ENCODE measurements at regions not wholly inside any gene's neighbourhood (a gene's known extent, or its start where the extent isn't known, plus 50 kb on each side); places are given as distances from the start of the nearest gene placed in this dataset.

DNA sequence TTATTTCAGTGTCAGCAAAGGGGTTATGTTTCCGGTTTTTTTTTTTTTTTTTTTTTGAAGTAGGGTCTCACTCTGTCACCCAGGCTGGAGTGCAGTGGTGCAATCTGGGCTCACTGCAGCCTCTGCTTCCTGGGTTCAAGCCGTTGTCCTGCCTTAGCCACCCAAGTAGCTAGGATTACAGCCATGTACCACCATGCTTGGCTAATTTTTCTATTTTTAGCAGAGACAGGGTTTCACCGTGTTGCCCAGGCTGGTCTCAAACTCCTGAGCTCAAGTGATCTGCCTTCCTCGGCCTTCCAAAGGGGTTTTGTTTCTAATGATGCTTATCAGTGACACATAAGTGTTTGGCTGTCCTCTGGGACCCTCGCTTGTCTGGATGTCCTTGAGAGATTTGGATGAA is 235.7 kb upstream of the C2CD4B start:
- TF ChIP-seq ZFX (IDR thresholded peaks at IDR 0.05; ENCODE audit: borderline replicate concordance), result no peak
- TF ChIP-seq, protein P1, sequence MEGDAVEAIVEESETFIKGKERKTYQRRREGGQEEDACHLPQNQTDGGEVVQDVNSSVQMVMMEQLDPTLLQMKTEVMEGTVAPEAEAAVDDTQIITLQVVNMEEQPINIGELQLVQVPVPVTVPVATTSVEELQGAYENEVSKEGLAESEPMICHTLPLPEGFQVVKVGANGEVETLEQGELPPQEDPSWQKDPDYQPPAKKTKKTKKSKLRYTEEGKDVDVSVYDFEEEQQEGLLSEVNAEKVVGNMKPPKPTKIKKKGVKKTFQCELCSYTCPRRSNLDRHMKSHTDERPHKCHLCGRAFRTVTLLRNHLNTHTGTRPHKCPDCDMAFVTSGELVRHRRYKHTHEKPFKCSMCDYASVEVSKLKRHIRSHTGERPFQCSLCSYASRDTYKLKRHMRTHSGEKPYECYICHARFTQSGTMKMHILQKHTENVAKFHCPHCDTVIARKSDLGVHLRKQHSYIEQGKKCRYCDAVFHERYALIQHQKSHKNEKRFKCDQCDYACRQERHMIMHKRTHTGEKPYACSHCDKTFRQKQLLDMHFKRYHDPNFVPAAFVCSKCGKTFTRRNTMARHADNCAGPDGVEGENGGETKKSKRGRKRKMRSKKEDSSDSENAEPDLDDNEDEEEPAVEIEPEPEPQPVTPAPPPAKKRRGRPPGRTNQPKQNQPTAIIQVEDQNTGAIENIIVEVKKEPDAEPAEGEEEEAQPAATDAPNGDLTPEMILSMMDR (IDR thresholded peaks at IDR 0.05), result no peak
- no peak overlapping the region for H3K27ac ChIP-seq

DNA sequence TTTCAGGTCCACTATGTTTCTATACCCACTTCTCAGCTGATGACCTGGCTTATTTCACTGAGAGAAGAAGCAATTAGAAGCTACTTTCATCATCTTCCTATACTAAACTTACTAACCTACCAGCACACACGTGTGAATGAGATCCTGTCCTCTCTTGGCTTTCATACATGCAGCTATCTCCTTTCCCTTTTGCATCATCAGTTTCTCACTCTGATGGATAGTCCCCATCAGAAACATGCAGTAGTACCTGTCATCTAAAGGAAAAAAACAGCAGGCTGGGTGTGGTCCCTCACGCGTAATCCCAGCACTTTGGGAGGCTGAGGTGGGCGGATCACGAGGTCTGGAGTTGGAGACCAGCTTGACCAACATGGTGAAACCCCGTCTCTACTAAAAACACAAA is 237.6 kb upstream of the C2CD4B start:
- TF ChIP-seq ZFX (IDR thresholded peaks at IDR 0.05; ENCODE audit: borderline replicate concordance), result no peak
- TF ChIP-seq, protein P1 (IDR thresholded peaks at IDR 0.05), result no peak
- no peak overlapping the region for H3K27ac ChIP-seq

DNA sequence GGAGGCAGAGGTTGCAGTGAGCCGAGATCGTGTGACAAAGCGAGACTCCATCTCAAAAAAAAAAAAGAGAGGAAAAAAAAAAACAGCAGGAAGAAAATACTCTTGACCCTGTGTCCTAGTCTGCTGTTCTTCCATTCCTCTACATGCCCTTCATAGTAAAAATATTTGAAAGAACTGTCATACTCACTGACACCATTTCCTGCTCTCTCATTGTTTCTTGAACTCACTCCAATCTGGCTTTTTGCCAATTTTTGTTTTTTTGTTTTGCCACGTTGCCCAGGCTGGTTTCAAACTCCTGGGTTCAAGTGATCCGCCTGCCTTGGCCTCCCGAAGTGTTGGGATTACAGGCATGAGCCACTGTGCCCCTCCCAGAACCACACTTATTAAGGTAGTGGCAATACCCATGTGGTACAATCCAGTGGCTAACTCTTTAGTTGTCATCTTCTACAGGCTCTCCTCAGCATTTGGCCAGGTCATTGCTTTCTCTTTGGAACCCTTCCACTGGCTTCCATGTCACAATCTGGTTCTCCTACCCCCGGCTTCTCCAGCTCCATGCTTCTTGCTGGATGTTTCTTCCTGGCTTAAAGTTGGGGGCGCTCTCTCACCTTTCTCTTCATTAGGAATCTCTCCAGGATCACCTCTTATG is 238.2 kb upstream of the C2CD4B start:
- TF ChIP-seq, protein P1 (IDR thresholded peaks at IDR 0.05), result no peak
- TF ChIP-seq ZFX (IDR thresholded peaks at IDR 0.05; ENCODE audit: borderline replicate concordance), result no peak
- no peak overlapping the region for H3K27ac ChIP-seq

DNA sequence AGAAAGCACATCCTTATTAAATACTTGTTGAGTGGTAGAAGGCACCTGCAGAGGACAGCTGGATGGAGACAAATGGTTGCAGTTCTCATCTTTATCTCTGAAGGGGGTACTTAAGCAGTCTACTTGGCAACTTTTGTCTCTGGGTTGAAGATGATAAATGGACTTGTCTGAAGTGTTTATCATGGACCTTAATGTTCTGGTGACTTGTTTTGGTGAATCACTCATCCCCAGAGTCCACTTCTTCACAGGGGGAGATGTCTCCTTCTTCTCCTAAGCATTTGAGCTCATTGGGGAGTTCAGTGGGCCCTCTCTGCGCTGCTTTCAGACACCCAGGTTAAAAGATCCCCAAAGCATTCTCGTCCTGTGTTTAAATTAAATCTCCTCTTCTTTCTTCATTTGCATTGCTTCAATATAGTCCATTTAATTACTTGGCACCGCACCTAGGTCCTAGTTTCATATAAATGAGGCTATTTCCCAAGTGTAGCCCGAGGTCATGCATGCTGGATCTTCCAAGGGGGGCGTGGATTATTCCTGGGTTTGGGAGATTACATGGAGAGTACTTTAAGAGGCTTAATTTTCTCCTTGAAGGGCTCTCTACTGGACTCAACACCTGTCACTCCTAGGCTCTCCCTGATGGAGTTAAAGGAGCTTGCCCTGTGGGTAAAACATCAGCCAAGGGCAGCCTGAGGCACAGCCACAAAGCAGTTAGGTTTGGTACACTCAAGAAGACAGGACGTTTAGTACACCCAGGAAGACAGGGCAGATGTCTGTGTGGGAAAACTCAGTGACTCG is 239.3 kb upstream of the C2CD4B start:
- H3K27ac ChIP-seq, result no peak overlapping the region
- TF ChIP-seq ZFX (IDR thresholded peaks at IDR 0.05; ENCODE audit: borderline replicate concordance), result no peak
- TF ChIP-seq, protein P1 (IDR thresholded peaks at IDR 0.05), result no peak

DNA sequence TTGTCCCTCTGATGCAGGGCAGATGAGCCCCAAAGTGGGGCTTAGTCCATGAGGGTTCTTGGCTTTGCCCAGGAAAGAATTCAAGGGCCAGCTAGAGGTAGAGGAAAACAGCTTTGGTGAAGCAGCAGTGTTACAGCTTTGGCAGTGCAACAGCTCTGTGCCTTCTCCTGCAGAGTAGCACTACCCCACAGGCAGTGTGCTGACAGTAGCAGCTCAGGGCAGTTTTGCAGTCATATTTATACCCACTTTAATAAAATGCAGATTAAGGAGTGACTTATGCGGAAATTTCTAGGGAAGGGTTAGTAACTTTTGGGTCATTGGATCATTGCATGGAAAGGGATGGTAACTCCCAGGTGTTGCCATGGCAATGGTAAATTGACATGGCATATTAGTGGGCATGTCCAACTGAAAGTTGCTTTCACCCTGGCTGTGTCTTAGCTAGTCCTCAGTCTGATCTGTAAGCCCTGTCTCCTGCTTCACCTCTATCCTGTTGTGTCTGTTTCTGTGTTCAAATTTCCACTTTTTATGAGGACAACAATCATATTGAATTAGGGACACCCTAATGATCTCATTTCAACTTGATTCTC is 241.3 kb upstream of the C2CD4B start:
- TF ChIP-seq, protein P1 (IDR thresholded peaks at IDR 0.05), result no peak
- no peak for TF ChIP-seq ZFX (IDR thresholded peaks at IDR 0.05; ENCODE audit: borderline replicate concordance)
- no peak overlapping the region for H3K27ac ChIP-seq

DNA sequence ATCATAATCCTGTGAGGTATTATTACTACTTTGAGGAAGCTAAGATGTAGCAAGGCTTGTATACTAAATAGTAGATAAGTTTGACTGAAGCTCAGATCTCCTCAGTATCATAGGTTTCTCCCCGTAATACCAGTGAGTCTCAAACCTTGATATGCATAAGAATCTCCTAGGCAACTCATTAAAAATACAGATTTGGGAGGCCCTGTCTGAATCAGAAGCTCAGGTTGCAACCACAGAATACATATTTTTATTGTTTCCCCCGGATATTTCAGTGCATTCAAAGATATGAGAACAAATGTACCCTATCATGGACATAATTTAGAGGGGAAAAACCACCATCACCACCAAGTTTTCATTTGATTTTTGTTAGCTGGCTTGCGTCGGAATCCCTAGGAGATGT is 242.1 kb upstream of the C2CD4B start:
- H3K27ac ChIP-seq, result no peak overlapping the region
- TF ChIP-seq, protein P1 (IDR thresholded peaks at IDR 0.05), result no peak
- no peak for TF ChIP-seq ZFX (IDR thresholded peaks at IDR 0.05; ENCODE audit: borderline replicate concordance)

DNA sequence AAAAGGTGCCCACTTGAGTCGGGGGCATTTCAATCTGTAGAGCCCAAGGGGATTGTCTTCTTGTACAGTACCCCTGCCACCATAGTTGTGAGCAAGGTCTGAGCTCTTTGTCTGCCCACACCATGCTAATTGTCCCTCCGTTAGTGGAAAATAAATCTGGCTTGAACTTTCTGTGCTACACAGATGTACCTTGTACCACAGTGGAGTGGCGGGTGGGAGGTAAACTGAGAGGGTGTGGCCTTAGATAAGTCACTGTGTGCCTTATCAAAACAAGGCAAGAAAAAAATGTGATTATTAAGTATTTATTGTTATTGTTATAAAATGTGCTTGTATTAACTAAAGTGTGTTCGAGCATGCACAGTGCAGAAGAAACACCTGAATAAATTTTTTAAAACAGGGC is 242.9 kb upstream of the C2CD4B start:
- no peak overlapping the region for H3K27ac ChIP-seq
- TF ChIP-seq, protein P1 (IDR thresholded peaks at IDR 0.05), result no peak
- TF ChIP-seq ZFX (IDR thresholded peaks at IDR 0.05; ENCODE audit: borderline replicate concordance), result no peak

All from 22Rv1 (cell line).